ENCODE measurements at regions not wholly inside any gene's neighbourhood (a gene's known extent, or its start where the extent isn't known, plus 50 kb on each side); places are given as distances from the start of the nearest gene placed in this dataset.

- no peaks in the 10 kb centered on the region for H3K36me3 ChIP-seq
- H3K27ac ChIP-seq, result no peak overlapping the region
- no peaks in the 10 kb centered on the region for H3K4me1 ChIP-seq
- no peaks in the 10 kb centered on the region for H3K27me3 ChIP-seq
- intact Hi-C loops (cut with DNase I; ENCODE audit: low total_unique reads), result no loop called here
- H3K4me3 ChIP-seq, result no peak overlapping the region
- peaks cover 0 to 2% (median 0%) of the 10 kb centered on the region in 3 donors for H3K9me3 ChIP-seq
- no peak for TF ChIP-seq CTCF (IDR thresholded peaks at IDR 0.05)
- DNase-seq, result no peak
These were observed 766.8 kb upstream of the MAN1A1 start for GRCh38 chr6:120116343-120116742.

DNA sequence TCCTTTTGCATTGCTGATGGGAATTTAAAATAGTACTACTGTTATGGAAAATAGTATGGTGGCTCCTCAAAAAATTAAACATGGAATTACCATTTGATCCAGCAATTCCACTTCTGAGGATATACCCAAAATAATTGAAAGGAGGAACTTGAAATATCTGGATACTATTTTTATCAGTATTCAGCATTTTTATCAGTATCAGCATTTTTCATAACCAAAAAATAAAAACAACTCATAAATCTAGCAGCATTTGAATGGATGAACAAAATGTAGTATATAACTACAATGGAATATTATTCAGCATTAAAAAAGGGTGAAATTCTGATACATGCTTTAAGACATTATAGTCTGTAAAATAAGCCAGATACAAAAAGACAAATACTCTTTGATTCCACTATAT lies 763.4 kb upstream of the MAN1A1 start:
- H3K27ac ChIP-seq, result no peak overlapping the region
- no peaks in the 10 kb centered on the region for H3K36me3 ChIP-seq
- intact Hi-C loops (cut with DNase I; ENCODE audit: low total_unique reads), result no loop called here
- peaks cover 0 to 4% (median 0%) of the 10 kb centered on the region in 3 donors for H3K9me3 ChIP-seq
- no peaks in the 10 kb centered on the region for H3K4me1 ChIP-seq
- no peaks in the 10 kb centered on the region for H3K27me3 ChIP-seq
- no peak for TF ChIP-seq CTCF (IDR thresholded peaks at IDR 0.05)
- no peak overlapping the region for H3K4me3 ChIP-seq
- no peak for DNase-seq

- Histone ChIP-seq H3K4me3 (no peak overlapping the region), H3K36me3 (no peaks in the 10 kb centered on the region), H3K27ac (no peak overlapping the region), H3K4me1 (no peaks in the 10 kb centered on the region), H3K9me3 (peaks cover 0 to 4% (median 0%) of the 10 kb centered on the region in 3 donors), H3K27me3 (no peaks in the 10 kb centered on the region)
- no peak for TF ChIP-seq CTCF (IDR thresholded peaks at IDR 0.05)
- intact Hi-C loops (cut with DNase I; ENCODE audit: low total_unique reads), result no loop called here
- DNase-seq, result no peak
These were observed 761.4 kb upstream of the MAN1A1 start for GRCh38 chr6:120111001-120111400.

DNA sequence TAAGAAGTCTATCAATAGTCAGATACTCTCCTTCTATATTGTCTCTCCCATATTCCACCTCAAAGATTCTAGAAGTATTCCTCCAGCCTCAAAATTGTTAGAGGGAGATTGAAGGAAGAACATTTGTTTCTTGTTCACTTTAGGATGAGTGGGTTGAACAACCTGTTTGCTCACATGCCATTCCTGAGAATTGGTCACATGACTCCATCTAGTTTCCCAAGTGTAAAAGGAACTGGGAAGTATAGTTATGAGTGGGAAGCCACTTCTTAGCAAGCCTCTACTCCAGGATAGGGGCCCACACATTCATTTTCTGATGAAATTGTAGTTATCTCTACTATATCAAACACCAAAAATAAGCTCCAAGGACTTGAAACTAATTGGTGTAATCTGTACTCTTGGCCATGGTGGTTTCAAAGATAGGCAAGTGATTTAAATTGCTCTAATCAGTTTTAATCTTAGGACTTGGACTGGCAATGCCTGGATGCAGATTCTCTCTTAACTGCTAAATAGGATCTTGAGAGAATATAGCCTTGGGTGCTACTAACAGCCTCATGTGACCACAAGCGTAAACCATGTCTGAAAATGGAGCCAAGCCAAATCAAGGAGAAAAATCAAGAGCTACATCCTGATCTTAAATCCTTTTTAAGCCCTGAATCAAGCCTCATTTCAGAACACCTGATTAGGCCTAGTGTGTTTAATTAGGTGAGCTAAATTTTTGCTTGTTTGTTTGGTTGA lies 758.7 kb upstream of the MAN1A1 start:
- intact Hi-C loops (cut with DNase I; ENCODE audit: low total_unique reads), result no loop called here
- TF ChIP-seq CTCF (IDR thresholded peaks at IDR 0.05), result no peak
- H3K27me3 ChIP-seq, result no peaks in the 10 kb centered on the region
- peaks cover 0 to 4% (median 0%) of the 10 kb centered on the region in 3 donors for H3K9me3 ChIP-seq
- no peaks in the 10 kb centered on the region for H3K4me1 ChIP-seq
- no peaks in the 10 kb centered on the region for H3K36me3 ChIP-seq
- DNase-seq, result no peak
- H3K27ac ChIP-seq, result no peak overlapping the region
- no peak overlapping the region for H3K4me3 ChIP-seq

DNA sequence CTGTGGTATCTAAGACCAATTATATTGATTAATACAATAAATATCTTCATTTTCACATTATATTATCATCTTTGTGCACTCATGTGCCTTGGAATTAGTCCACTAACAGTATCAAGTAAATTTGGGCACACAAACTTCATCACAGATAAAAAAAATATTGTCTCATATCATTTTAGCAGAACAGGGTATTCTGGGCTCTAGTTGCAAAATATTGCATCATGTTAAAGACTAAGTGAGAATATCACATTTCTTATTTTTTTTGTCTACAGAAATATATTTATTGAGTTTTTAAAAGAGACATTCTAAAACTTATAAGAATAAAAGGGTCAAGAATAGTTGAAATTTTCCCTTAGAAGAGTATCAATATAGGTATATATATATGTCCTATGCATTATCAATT lies 754.1 kb upstream of the MAN1A1 start:
- no peaks in the 10 kb centered on the region for H3K9me3 ChIP-seq
- H3K27ac ChIP-seq, result no peak overlapping the region
- TF ChIP-seq CTCF (IDR thresholded peaks at IDR 0.05), result no peak
- no peaks in the 10 kb centered on the region for H3K27me3 ChIP-seq
- H3K4me3 ChIP-seq, result no peak overlapping the region
- H3K4me1 ChIP-seq, result no peaks in the 10 kb centered on the region
- intact Hi-C loops (cut with DNase I; ENCODE audit: low total_unique reads), result no loop called here
- no peaks in the 10 kb centered on the region for H3K36me3 ChIP-seq
- no peak for DNase-seq

Data from tibial artery (tissue), 4 donors.